HepG2 (cell line): ENCODE measurements at regions not wholly inside any gene's neighbourhood (a gene's known extent, or its start where the extent isn't known, plus 50 kb on each side); places are given as distances from the start of the nearest gene placed in this dataset.

Experiments
- ATAC-seq: fragments of 200-7000 bp; cut with Tn5 transposase; 3 replicates; pipeline ENCODE4 v1.9.1; 2020; ENCODE audit warnings: mild to moderate bottlenecking, moderate library complexity
- BruUV-seq: library from RNA; stranded (reverse); fragments of 400-500 nt; replicated peaks from 2 replicates; lab custom pipeline; 2021; lab: Mats Ljungman, UMichigan
- CTCF ChIA-PET: fragments of 300-600 bp; formaldehyde crosslinking; extraction: SDS; loops from one replicate; lab custom pipeline; 2021; ENCODE audit warnings: low total read pairs, inconsistent platforms, low intra/inter-chr PET ratio; lab: Yijun Ruan, JAX
- POLR2A ChIA-PET: fragments of 350-600 bp; sonication (Branson Sonifier 250); formaldehyde crosslinking; loops from one replicate; lab custom pipeline; 2020; ENCODE audit warnings: antibody characterized with exemption, inconsistent platforms; lab: Yijun Ruan, JAX
- DNase-seq: peaks from one replicate; pipeline ENCODE4 v3.0.0-alpha.2; 2015; ENCODE audit warnings: low spot score
- FAIRE-seq: peaks from 3 replicates; lab custom pipeline; 2011; peaks lifted over from hg19 to GRCh38; lab: Jason Lieb, UNC
- H2AFZ ChIP-seq: one replicate; pipeline ENCODE4 v1.6.1; 2011; ENCODE audit warnings: low read length, inconsistent platforms
- H3K27ac ChIP-seq: fragments of 300-600 bp; 3 replicates; pipeline ENCODE4 v1.8.0; 2011; ENCODE audit warnings: mixed run types, mild to moderate bottlenecking, mixed read lengths, low read length, inconsistent platforms; ENCODE audit not compliant: insufficient read depth; ENCODE audit errors: extremely low read length
- H3K27me3 ChIP-seq, 2 experiments: fragments of 200-600 bp in 1 of 2; 2 replicates in 1 of 2; 3 replicates in 1 of 2; pipeline versions ENCODE4 v1.6.0 to v1.8.0; 2011; ENCODE audit warnings: low read length in 2 of 2, mild to moderate bottlenecking in 2 of 2, moderate library complexity in 2 of 2, inconsistent platforms in 1 of 2; ENCODE audit not compliant: insufficient read depth in 2 of 2, control insufficient read depth in 1 of 2
- H3K36me3 ChIP-seq, 2 experiments: fragments of 200-600 bp in 1 of 2; replicated peaks in 1 of 2; 2 replicates in 1 of 2; 3 replicates in 1 of 2; pipeline versions ENCODE4 v1.5.1 to v1.8.0; 2011; ENCODE audit warnings: low read length in 2 of 2, inconsistent platforms in 1 of 2; ENCODE audit not compliant: insufficient read depth in 2 of 2, control insufficient read depth in 1 of 2
- H3K4me1 ChIP-seq: 2 replicates; pipeline ENCODE4 v1.5.1; 2012; ENCODE audit warnings: low read length, inconsistent platforms; ENCODE audit not compliant: insufficient read depth
- H3K4me2 ChIP-seq: 2 replicates; pipeline ENCODE4 v1.6.0; 2011; ENCODE audit warnings: low read depth, low read length, inconsistent platforms
- H3K4me3 ChIP-seq, 3 experiments: fragments of 200-600 bp in 1 of 3; sonication (generic), shearing (Covaris generic) in 1 of 3; replicated peaks in 1 of 3; 2 replicates each; pipeline ENCODE4 v1.5.1; 2011 to 2016; ENCODE audit warnings: low read length in 3 of 3, inconsistent platforms in 2 of 3, low read depth in 2 of 3, mild to moderate bottlenecking in 2 of 3, control low read depth in 1 of 3, mixed read lengths in 1 of 3; ENCODE audit not compliant: insufficient read depth in 1 of 3
- H3K79me2 ChIP-seq: one replicate; pipeline ENCODE4 v1.6.1; 2011; ENCODE audit warnings: low read length, inconsistent platforms; ENCODE audit not compliant: insufficient read depth
- H3K9ac ChIP-seq: 2 replicates; pipeline ENCODE4 v1.6.0; 2011; ENCODE audit warnings: mild to moderate bottlenecking, low read depth, low read length, inconsistent platforms; ENCODE audit not compliant: insufficient read depth
- H3K9me3 ChIP-seq: 2 replicates; pipeline ENCODE4 v1.5.1; 2012; ENCODE audit warnings: mild to moderate bottlenecking, low read length
- H4K20me1 ChIP-seq: 2 replicates; pipeline ENCODE4 v1.6.0; 2011; ENCODE audit warnings: inconsistent platforms, mild to moderate bottlenecking, low read length, moderate library complexity; ENCODE audit not compliant: insufficient read depth
- NFIB ChIP-seq: sonication (generic); formaldehyde crosslinking; IDR thresholded peaks from 2 replicates; pipeline ENCODE4 v1.9.0; 2021; ENCODE audit warnings: missing genetic modification reagents, mild to moderate bottlenecking, borderline replicate concordance
- ZNF660 ChIP-seq: sonication (generic); formaldehyde crosslinking; IDR thresholded peaks from 2 replicates; pipeline ENCODE4 v1.5.1; 2020; ENCODE audit warnings: mild to moderate bottlenecking, low read depth, missing genetic modification reagents, borderline replicate concordance
- ZNF709 ChIP-seq: sonication (generic); formaldehyde crosslinking; IDR thresholded peaks from 2 replicates; pipeline ENCODE4 v1.5.0; 2020; ENCODE audit warnings: mild to moderate bottlenecking, missing genetic modification reagents
- WGBS: methylation state at CpG from one replicate; pipeline ENCODE4 v1.1.6; 2017; ENCODE audit warnings: low lambda C conversion rate; 5-methylcytosine and 5-hydroxymethylcytosine counted together
- in situ Hi-C: cut with HindIII; loops from 2 replicates; pipeline ENCODE4 v1.10.0; 2017; ENCODE audit warnings: low pct_unique_long_range_greater_than_20kb; ENCODE audit not compliant: extremely low pct_ligation_motif_present
- intact Hi-C: fragments of 100-400 bp; cut with micrococcal nuclease; formaldehyde crosslinking; loops from one replicate; pipeline ENCODE4 v1.10.0; 2022; ENCODE audit not compliant: unreplicated experiment
- TF ChIP-seq, protein P1 (sequence below): sonication (generic); formaldehyde crosslinking; conservative IDR thresholded peaks from 2 replicates; pipeline ENCODE4 v1.8.0; 2022; ENCODE audit warnings: low read depth, missing genetic modification reagents
- TF ChIP-seq, protein P2 (sequence below): sonication (generic); formaldehyde crosslinking; IDR thresholded peaks from 2 replicates; pipeline ENCODE4 v1.5.0; 2020; ENCODE audit warnings: missing genetic modification reagents

DNA sequence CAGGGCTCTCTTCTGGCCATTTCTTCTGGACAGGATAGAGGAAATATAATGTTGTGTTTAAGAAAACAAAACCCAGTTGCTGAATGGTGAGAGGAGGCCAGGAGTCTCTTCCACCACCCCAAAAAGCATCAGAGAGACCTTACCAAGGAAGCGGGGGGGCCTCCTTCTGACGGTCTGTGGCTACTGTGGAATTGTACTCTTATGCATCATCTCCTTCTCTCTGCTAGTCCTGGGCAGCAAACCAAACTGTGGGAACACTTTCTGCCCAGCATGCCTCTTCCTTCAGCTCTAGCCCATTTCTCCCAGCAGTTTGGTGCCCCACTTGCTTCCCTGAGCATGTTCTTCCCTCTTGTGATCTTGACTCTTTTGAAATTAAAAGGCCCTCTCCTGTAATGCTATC, 157.7 kb downstream of the HHIPL2 start:
- CTCF ChIA-PET = no interaction called here
- no peaks in the 10 kb centered on the region for H3K79me2 ChIP-seq
- TF ChIP-seq, protein P1, sequence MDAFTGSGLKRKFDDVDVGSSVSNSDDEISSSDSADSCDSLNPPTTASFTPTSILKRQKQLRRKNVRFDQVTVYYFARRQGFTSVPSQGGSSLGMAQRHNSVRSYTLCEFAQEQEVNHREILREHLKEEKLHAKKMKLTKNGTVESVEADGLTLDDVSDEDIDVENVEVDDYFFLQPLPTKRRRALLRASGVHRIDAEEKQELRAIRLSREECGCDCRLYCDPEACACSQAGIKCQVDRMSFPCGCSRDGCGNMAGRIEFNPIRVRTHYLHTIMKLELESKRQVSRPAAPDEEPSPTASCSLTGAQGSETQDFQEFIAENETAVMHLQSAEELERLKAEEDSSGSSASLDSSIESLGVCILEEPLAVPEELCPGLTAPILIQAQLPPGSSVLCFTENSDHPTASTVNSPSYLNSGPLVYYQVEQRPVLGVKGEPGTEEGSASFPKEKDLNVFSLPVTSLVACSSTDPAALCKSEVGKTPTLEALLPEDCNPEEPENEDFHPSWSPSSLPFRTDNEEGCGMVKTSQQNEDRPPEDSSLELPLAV (CRISPR knock-in tag) = no peak
- TF ChIP-seq ZNF709 (CRISPR knock-in tag) = no peak
- TF ChIP-seq, protein P2, sequence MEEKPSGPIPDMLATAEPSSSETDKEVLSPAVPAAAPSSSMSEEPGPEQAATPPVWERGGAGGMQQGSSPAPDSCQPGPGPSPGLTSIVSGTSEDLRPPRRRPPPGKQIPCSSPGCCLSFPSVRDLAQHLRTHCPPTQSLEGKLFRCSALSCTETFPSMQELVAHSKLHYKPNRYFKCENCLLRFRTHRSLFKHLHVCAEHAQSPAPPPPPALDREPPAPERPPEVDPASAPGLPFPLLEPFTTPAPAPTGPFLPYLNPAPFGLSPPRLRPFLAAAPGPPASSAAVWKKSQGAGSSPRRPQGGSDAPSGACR = no peak
- TF ChIP-seq ZNF660 (CRISPR knock-in tag) = no peak
- TF ChIP-seq NFIB (CRISPR knock-in tag) = no peak
- TF ChIP-seq, all 625 proteins: peak for 0
- no peak for FAIRE-seq
- Histone ChIP-seq H3K27me3 (no peaks in the 10 kb centered on the region), H3K4me2 (no peak overlapping the region), H3K27ac (no peak overlapping the region), H4K20me1 (no peaks in the 10 kb centered on the region), H2AFZ (no peak overlapping the region), H3K4me1 (no peaks in the 10 kb centered on the region), H3K36me3 (no peaks in the 10 kb centered on the region), H3K9me3 (no peaks in the 10 kb centered on the region), H3K9ac (no peak overlapping the region), H3K4me3 (no peak overlapping the region)
- intact Hi-C loops = no loop called here
- no peak for ATAC-seq
- POLR2A ChIA-PET = no interaction called here
- in situ Hi-C loops = no loop called here
- no TSS peak for BruUV-seq
- no peak for DNase-seq
- 5% methylated on average over 2 of the region's 2 CpGs for WGBS
